ENCODE measurements at regions not wholly inside any gene's neighbourhood (a gene's known extent, or its start where the extent isn't known, plus 50 kb on each side); places are given as distances from the start of the nearest gene placed in this dataset.

DNA sequence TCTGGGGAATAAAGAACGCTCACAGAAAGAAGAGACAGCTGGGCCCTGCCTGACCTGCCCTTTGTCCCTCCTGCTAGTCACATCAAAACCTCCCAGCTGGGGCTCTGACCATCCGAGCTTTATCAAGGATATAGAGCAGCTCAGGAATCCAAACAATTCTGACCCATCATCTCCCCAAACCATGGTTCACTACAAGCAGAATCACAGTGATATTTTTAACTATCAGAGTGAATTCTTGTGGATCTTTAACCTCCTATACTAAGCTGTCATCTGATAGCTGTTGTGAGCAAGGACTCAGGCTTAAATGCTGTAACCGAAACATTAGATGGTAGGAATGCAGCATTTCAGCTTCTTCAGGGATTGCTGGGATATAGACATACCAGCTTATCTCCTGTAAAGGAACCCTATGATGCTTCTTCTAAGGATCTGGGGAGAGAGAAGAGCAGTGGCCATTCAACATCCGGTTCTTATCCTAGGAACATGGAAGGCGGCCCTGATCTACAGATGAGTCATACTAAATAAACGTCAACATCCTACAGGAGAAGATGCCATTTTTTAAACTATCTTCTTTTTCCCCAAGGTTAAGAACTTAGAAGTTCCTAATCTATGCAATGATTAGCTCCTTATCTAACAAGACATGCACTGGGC, 84.7 kb upstream of the AKIP1 start (continued):
- TF ChIP-seq, protein P1, sequence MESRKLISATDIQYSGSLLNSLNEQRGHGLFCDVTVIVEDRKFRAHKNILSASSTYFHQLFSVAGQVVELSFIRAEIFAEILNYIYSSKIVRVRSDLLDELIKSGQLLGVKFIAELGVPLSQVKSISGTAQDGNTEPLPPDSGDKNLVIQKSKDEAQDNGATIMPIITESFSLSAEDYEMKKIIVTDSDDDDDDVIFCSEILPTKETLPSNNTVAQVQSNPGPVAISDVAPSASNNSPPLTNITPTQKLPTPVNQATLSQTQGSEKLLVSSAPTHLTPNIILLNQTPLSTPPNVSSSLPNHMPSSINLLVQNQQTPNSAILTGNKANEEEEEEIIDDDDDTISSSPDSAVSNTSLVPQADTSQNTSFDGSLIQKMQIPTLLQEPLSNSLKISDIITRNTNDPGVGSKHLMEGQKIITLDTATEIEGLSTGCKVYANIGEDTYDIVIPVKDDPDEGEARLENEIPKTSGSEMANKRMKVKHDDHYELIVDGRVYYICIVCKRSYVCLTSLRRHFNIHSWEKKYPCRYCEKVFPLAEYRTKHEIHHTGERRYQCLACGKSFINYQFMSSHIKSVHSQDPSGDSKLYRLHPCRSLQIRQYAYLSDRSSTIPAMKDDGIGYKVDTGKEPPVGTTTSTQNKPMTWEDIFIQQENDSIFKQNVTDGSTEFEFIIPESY (IDR thresholded peaks at IDR 0.05; ENCODE audit: borderline replicate concordance, low read depth) = peak; percentile 33; the same call in 1 of the 2 replicates
- peak; percentile 53; the same call in 1 of the 2 replicates for TF ChIP-seq JUND (IDR thresholded peaks at IDR 0.05)

- H3K9me3 ChIP-seq = no peaks in the 10 kb centered on the region
- no peak overlapping the region for H2AFZ ChIP-seq (ENCODE audit: low read depth)
- 96% methylated on average over 6 of the region's 6 CpGs for WGBS (ENCODE audit: low lambda C conversion rate)
- H3K4me2 ChIP-seq = peak overlapping the region; percentile 49; the same call in 1 of the 2 replicates
- H3K79me2 ChIP-seq (ENCODE audit: insufficient read depth) = peaks cover 21% of the 10 kb centered on the region
- H3K4me1 ChIP-seq (ENCODE audit: control insufficient read depth in 1 of 2, insufficient read depth in 2 of 2, low read depth in 1 of 2, low read length in 1 of 2) = peaks cover 14 to 19% of the 10 kb centered on the region in 2 experiments; a peak in 3 of 4 replicates
- ChIA-PET POLR2A (no interaction called here), CTCF (interaction anchor here (1.1 to 4.3 kb wide), 5 partner anchors 7 to 311 kb away, joined by 3 to 17 read pairs (median 4); no protein-coding TSS in a partner anchor)
- H3K4me3 ChIP-seq (ENCODE audit: low read depth in 2 of 2, low read length in 1 of 2) = no peak overlapping the region
- no peaks in the 10 kb centered on the region for H4K20me1 ChIP-seq (ENCODE audit: insufficient read depth)
- H3F3A ChIP-seq (replicated peaks; ENCODE audit: insufficient read depth) = peaks cover 22% of the 10 kb centered on the region
- H3K27me3 ChIP-seq (ENCODE audit: insufficient read depth) = no peaks in the 10 kb centered on the region
- peak overlapping the region; percentile 50 to 85 for H3K27ac ChIP-seq (ENCODE audit: low read depth in 2 of 2, low read length in 1 of 2)
- H3K9ac ChIP-seq = no peak overlapping the region; the same call in 1 of the 2 replicates
- H3K36me3 ChIP-seq (replicated peaks in 1 of 2; ENCODE audit: control insufficient read depth in 1 of 2, insufficient read depth in 2 of 2, low read length in 1 of 2) = peaks cover 2 to 15% of the 10 kb centered on the region in 2 experiments
- H3K9me2 ChIP-seq = no peaks in the 10 kb centered on the region
- no peak for DNase-seq
- TF ChIP-seq YY1 (IDR thresholded peaks at IDR 0.05; ENCODE audit: low read depth) (no peak), NFIC (IDR thresholded peaks at IDR 0.05; ENCODE audit: borderline replicate concordance) (no peak), USF2 (IDR thresholded peaks at IDR 0.05; ENCODE audit: borderline replicate concordance, low read depth, low read length) (no peak), TEAD4 (IDR thresholded peaks at IDR 0.05; ENCODE audit: borderline replicate concordance, insufficient read depth) (no peak), NRF1 (IDR thresholded peaks at IDR 0.05; ENCODE audit: low read depth, low read length) (no peak), FOXM1 (IDR thresholded peaks at IDR 0.05; ENCODE audit: low read depth) (no peak), JUND (IDR thresholded peaks at IDR 0.05) (no peak), USF1 (IDR thresholded peaks at IDR 0.05; ENCODE audit: borderline replicate concordance, low read depth) (no peak), FOXJ3 (CRISPR knock-in tag; IDR thresholded peaks at IDR 0.05) (no peak), ELF1 (IDR thresholded peaks at IDR 0.05) (no peak), POLR2AphosphoS5 (IDR thresholded peaks at IDR 0.05; ENCODE audit: low read depth, low read length) (no peak), TAF1 (IDR thresholded peaks at IDR 0.05; ENCODE audit: borderline replicate concordance, low read depth, low read length) (no peak), SMC3 (IDR thresholded peaks at IDR 0.05; ENCODE audit: low read depth, low read length) (no peak), EZH2phosphoT487 (IDR thresholded peaks at IDR 0.05; ENCODE audit: borderline replicate concordance, low read depth) (no peak)
- TF ChIP-seq, protein P2, sequence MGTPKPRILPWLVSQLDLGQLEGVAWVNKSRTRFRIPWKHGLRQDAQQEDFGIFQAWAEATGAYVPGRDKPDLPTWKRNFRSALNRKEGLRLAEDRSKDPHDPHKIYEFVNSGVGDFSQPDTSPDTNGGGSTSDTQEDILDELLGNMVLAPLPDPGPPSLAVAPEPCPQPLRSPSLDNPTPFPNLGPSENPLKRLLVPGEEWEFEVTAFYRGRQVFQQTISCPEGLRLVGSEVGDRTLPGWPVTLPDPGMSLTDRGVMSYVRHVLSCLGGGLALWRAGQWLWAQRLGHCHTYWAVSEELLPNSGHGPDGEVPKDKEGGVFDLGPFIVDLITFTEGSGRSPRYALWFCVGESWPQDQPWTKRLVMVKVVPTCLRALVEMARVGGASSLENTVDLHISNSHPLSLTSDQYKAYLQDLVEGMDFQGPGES (IDR thresholded peaks at IDR 0.05; ENCODE audit: low read depth, low read length) = no peak
- TF ChIP-seq, protein P1 (IDR thresholded peaks at IDR 0.05; ENCODE audit: borderline replicate concordance, low read depth) = no peak
Observed at GRCh38 chr11:8826901-8827560, 84.0 kb upstream of the AKIP1 start.
